ENCODE measurements at regions not wholly inside any gene's neighbourhood (a gene's known extent, or its start where the extent isn't known, plus 50 kb on each side); places are given as distances from the start of the nearest gene placed in this dataset.

- TF ChIP-seq CTCF (IDR thresholded peaks at IDR 0.05) (no peak), EP300 (IDR thresholded peaks at IDR 0.05) (no peak), POLR2A (IDR thresholded peaks at IDR 0.05) (no peak), POLR2AphosphoS5 (IDR thresholded peaks at IDR 0.05) (no peak)
Measured at GRCh38 chr12:24546661-24547060, 402.2 kb downstream of the BCAT1 start.

Data from upper lobe of left lung (tissue), 4 donors.